Osteoblast (primary cell): ENCODE measurements at regions not wholly inside any gene's neighbourhood (a gene's known extent, or its start where the extent isn't known, plus 50 kb on each side); places are given as distances from the start of the nearest gene placed in this dataset.

ENCODE experiments used
- DNase-seq: peaks from one replicate; pipeline ENCODE4 v3.0.0; 2011; ENCODE audit warnings: low spot score, mixed read lengths; ENCODE audit not compliant: insufficient read length; ENCODE audit errors: missing footprints
- H2AFZ ChIP-seq: 2 replicates; pipeline ENCODE4 v1.6.0; 2011; ENCODE audit warnings: mild to moderate bottlenecking, low read length
- H3K27ac ChIP-seq: 2 replicates; pipeline ENCODE4 v1.5.1; 2011; ENCODE audit warnings: mild to moderate bottlenecking, low read depth, low read length, moderate library complexity
- H3K27me3 ChIP-seq: 2 replicates; pipeline ENCODE4 v1.6.0; 2012; ENCODE audit warnings: mild to moderate bottlenecking, control low read depth, inconsistent platforms, low read length, moderate library complexity; ENCODE audit not compliant: insufficient read depth
- H3K36me3 ChIP-seq: 2 replicates; pipeline ENCODE4 v1.5.1; 2011; ENCODE audit warnings: mild to moderate bottlenecking, low read length, control low read depth, moderate library complexity; ENCODE audit not compliant: insufficient read depth
- H3K4me1 ChIP-seq: 2 replicates; pipeline ENCODE4 v1.5.1; 2011; ENCODE audit warnings: mild to moderate bottlenecking, low read length, control low read depth, moderate library complexity; ENCODE audit not compliant: insufficient read depth
- H3K4me2 ChIP-seq: 2 replicates; pipeline ENCODE4 v1.6.0; 2011; ENCODE audit warnings: mild to moderate bottlenecking, low read length; ENCODE audit not compliant: insufficient read depth
- H3K4me3 ChIP-seq: fragments of 200-600 bp; sonication (generic); 3 replicates; pipeline ENCODE4 v1.5.1; 2012; ENCODE audit warnings: mild to moderate bottlenecking, low read length, inconsistent platforms; ENCODE audit not compliant: insufficient read depth
- H3K79me2 ChIP-seq: 2 replicates; pipeline ENCODE4 v1.6.0; 2012; ENCODE audit warnings: mild to moderate bottlenecking, low read length, control low read depth, inconsistent platforms; ENCODE audit not compliant: insufficient read depth
- H3K9me3 ChIP-seq: 2 replicates; pipeline ENCODE4 v1.5.1; 2011; ENCODE audit warnings: low read depth, low read length, control low read depth
- H4K20me1 ChIP-seq: 2 replicates; pipeline ENCODE4 v1.6.0; 2012; ENCODE audit warnings: mild to moderate bottlenecking, low read length, control low read depth; ENCODE audit not compliant: insufficient read depth
- TF ChIP-seq, protein P1 (sequence below): IDR thresholded peaks from 2 replicates; pipeline ENCODE4 v1.5.1; 2011; ENCODE audit warnings: mild to moderate bottlenecking, low read depth, low read length, moderate library complexity; ENCODE audit errors: extremely low read depth

DNA sequence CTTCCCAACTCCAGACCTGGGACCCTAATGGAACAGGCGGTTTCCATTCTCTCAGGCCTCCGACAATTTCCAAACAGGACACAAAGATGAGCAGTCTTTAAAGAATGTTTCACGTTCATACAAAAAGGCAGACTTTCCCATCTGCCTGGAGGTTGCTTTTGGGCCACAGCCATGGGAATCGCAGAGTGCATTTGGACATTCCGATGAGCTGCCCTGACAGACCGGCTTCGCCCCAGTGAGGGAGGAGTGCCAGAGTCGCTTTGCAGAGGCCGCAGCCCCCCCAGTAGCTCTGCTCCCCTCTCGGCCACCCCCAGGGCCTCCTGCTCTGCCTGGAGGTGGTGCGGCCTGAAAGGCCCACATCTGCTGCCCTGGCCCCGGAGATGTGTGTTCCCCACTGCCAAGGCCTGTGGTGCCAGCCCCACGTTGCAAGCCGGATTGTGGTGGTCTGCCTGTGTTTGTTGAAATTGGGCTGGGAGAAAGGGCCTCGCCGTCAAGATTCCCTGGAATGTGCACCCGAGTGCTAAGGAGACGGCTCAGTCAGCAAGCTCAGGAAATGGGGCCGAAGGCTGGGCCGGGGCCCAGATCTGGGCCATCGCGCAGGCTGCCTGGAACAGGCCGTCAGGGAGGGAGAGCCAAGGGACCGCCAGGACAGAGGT is 89.8 kb downstream of the C16orf95 start:
- no peaks in the 10 kb centered on the region for H4K20me1 ChIP-seq
- no peaks in the 10 kb centered on the region for H3K79me2 ChIP-seq
- peak overlapping the region; percentile 79 for H3K27ac ChIP-seq
- peak overlapping the region; percentile 20 for H3K4me2 ChIP-seq
- no peaks in the 10 kb centered on the region for H3K27me3 ChIP-seq
- TF ChIP-seq, protein P1, sequence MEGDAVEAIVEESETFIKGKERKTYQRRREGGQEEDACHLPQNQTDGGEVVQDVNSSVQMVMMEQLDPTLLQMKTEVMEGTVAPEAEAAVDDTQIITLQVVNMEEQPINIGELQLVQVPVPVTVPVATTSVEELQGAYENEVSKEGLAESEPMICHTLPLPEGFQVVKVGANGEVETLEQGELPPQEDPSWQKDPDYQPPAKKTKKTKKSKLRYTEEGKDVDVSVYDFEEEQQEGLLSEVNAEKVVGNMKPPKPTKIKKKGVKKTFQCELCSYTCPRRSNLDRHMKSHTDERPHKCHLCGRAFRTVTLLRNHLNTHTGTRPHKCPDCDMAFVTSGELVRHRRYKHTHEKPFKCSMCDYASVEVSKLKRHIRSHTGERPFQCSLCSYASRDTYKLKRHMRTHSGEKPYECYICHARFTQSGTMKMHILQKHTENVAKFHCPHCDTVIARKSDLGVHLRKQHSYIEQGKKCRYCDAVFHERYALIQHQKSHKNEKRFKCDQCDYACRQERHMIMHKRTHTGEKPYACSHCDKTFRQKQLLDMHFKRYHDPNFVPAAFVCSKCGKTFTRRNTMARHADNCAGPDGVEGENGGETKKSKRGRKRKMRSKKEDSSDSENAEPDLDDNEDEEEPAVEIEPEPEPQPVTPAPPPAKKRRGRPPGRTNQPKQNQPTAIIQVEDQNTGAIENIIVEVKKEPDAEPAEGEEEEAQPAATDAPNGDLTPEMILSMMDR, result no peak
- H3K4me1 ChIP-seq, result peaks cover 14% of the 10 kb centered on the region
- H3K36me3 ChIP-seq, result no peaks in the 10 kb centered on the region
- peak; percentile 96 for DNase-seq
- peaks cover 5% of the 10 kb centered on the region for H3K9me3 ChIP-seq
- H3K4me3 ChIP-seq, result no peak overlapping the region
- H2AFZ ChIP-seq, result peak overlapping the region; percentile 63

- H4K20me1 ChIP-seq, result no peaks in the 10 kb centered on the region
- H3K36me3 ChIP-seq, result no peaks in the 10 kb centered on the region
- no peak overlapping the region for H2AFZ ChIP-seq
- H3K4me1 ChIP-seq, result peaks cover 14% of the 10 kb centered on the region
- H3K27me3 ChIP-seq, result no peaks in the 10 kb centered on the region
- H3K4me2 ChIP-seq, result no peak overlapping the region
- no peak overlapping the region for H3K27ac ChIP-seq
- TF ChIP-seq, protein P1, result no peak
- peaks cover 5% of the 10 kb centered on the region for H3K9me3 ChIP-seq
- no peak for DNase-seq
- no peak overlapping the region for H3K4me3 ChIP-seq
- H3K79me2 ChIP-seq, result no peaks in the 10 kb centered on the region
Measured at GRCh38 chr16:87228363-87228762, 88.8 kb downstream of the C16orf95 start.

DNA sequence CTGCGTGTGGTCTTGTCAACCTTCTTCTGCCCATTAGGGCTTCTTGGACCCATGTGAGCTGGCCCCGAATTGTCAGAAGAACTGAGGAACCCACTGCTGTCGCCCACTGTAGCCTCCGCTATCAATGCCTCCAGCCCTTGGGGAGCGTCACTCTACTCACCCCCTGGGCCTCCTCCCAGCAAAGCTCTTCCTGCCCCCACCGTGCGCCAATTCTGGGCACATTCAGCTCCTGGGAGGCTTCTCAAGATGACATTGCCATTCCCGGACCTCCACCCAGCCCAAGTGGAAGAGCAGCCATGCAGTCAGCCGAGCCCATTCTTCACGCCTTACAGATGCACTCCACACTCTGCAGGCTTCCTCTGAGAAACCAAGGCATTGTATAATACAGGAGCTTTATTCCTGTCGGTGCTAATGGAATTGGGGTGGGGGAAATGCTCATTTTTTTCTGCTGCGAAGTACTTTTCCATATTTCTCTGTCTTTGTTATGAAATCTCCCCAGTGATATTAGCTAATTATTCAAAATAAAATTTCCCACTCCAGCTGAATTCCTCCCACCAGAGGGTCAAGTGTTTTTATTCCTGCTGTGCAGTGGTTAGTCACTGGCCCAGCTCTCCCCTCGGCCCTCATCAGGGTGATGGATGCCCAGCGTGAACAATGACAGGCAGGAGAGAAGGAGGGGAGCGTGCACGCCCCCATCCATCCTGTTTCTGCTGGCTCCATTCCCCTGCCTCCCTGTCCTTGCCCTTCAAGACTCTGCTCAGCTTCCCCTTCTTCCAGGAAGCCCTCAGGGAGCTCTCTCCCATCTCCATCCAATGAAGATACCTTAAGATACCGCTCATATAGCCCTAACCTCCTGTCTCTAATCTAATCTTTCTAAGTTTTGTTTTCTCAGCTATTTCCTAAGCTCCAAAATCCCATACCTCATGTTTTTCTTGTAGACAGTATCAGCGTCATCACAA is 87.7 kb downstream of the C16orf95 start:
- TF ChIP-seq, protein P1, result no peak
- Histone ChIP-seq H3K36me3 (no peaks in the 10 kb centered on the region), H3K4me3 (no peak overlapping the region), H3K4me2 (no peak overlapping the region), H4K20me1 (no peaks in the 10 kb centered on the region), H3K9me3 (peaks cover 5% of the 10 kb centered on the region), H3K79me2 (no peaks in the 10 kb centered on the region), H2AFZ (no peak overlapping the region), H3K27me3 (no peaks in the 10 kb centered on the region), H3K27ac (no peak overlapping the region), H3K4me1 (peaks cover 14% of the 10 kb centered on the region)
- DNase-seq, result no peak

GRCh38 chr16:87230571-87230970 is 86.6 kb downstream of the C16orf95 start:
- H3K4me3 ChIP-seq, result no peak overlapping the region
- no peak overlapping the region for H3K27ac ChIP-seq
- TF ChIP-seq, protein P1, result no peak
- no peaks in the 10 kb centered on the region for H3K27me3 ChIP-seq
- H3K4me1 ChIP-seq, result peaks cover 14% of the 10 kb centered on the region
- DNase-seq, result no peak
- H3K36me3 ChIP-seq, result no peaks in the 10 kb centered on the region
- H3K4me2 ChIP-seq, result no peak overlapping the region
- H2AFZ ChIP-seq, result no peak overlapping the region
- H3K9me3 ChIP-seq, result peaks cover 5% of the 10 kb centered on the region
- no peaks in the 10 kb centered on the region for H4K20me1 ChIP-seq
- no peaks in the 10 kb centered on the region for H3K79me2 ChIP-seq
